Tibial nerve (tissue), 4 donors: ENCODE measurements at regions not wholly inside any gene's neighbourhood (a gene's known extent, or its start where the extent isn't known, plus 50 kb on each side); places are given as distances from the start of the nearest gene placed in this dataset.

Experiments
- DNase-seq, 2 donors: peaks; one replicate each; pipeline ENCODE4 v3.0.0-alpha.2; 2019; ENCODE audit warnings: low spot score in 2 of 2
- H3K27ac ChIP-seq, 4 donors: fragments of 200-600 bp; sonication (generic) in 3 of 4; one replicate each; pipeline ENCODE4 v1.5.1; 2017 to 2019; ENCODE audit warnings: mild to moderate bottlenecking in 1 of 4
- H3K27me3 ChIP-seq, 2 donors: fragments of 200-600 bp; sonication (generic) in 1 of 2; one replicate each; pipeline versions ENCODE4 v1.5.1 to v1.6.0; 2017 to 2019
- H3K36me3 ChIP-seq, 3 donors: fragments of 200-600 bp; sonication (generic); one replicate each; pipeline ENCODE4 v1.5.1; 2018 to 2019
- H3K4me1 ChIP-seq, 4 donors: fragments of 200-600 bp; sonication (generic) in 3 of 4; one replicate each; pipeline ENCODE4 v1.5.1; 2017 to 2019
- H3K4me3 ChIP-seq, 4 donors: fragments of 200-600 bp; sonication (generic) in 3 of 4; one replicate each; pipeline ENCODE4 v1.5.1; 2017 to 2019; ENCODE audit warnings: mild to moderate bottlenecking in 1 of 4, moderate library complexity in 1 of 4
- H3K9me3 ChIP-seq, 4 donors: fragments of 200-600 bp; sonication (generic) in 3 of 4; one replicate each; pipeline ENCODE4 v1.5.1; 2017 to 2019
- CTCF ChIP-seq, 5 experiments: fragments of 200-600 bp in 3 of 5; fragments of 450-650 bp in 2 of 5; sonication (generic) in 3 of 5; IDR thresholded peaks; one replicate each; pipeline ENCODE4 v1.5.1; 2016 to 2019; ENCODE audit warnings: antibody characterized with exemption in 5 of 5, mild to moderate bottlenecking in 3 of 5, moderate library complexity in 2 of 5
- EP300 ChIP-seq, 2 donors: sonication (generic); formaldehyde crosslinking; IDR thresholded peaks; one replicate each; pipeline ENCODE4 v1.6.1; 2017; ENCODE audit warnings: antibody characterized with exemption in 2 of 2, mild to moderate bottlenecking in 1 of 2
- POLR2A ChIP-seq, 2 donors: fragments of 450-650 bp; IDR thresholded peaks; one replicate each; pipeline ENCODE4 v1.6.1; 2017; ENCODE audit warnings: antibody characterized with exemption in 2 of 2, mild to moderate bottlenecking in 2 of 2, moderate library complexity in 2 of 2
- WGBS, 2 donors: methylation state at CpG; one replicate each; pipeline ENCODE4 v1.1.5; 2018; 5-methylcytosine and 5-hydroxymethylcytosine counted together

DNA sequence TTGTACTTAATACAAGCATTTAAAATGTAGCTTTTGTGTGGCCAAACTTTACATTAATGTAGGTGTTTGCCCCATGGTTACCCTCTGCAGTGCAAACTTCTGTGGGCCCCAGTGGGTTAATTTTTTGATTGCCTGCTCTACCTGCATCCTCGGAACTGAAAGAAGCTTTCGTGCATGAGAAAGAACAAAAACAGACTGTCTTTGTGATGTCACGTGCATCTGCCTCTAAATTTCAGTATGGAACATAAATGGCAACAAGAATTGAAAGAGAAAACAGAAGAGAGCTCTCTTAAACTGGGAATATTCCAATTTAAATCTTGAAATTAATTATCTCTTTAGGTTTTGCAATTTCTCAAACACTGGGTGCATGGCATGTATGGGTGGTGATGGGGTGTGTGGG lies 182.4 kb upstream of the LCORL start:
- DNase-seq = no peak
- Histone ChIP-seq H3K9me3 (no peaks in the 10 kb centered on the region), H3K27me3 (no peaks in the 10 kb centered on the region), H3K36me3 (no peaks in the 10 kb centered on the region), H3K27ac (no peak overlapping the region), H3K4me1 (no peaks in the 10 kb centered on the region), H3K4me3 (no peak overlapping the region)
- no peak for TF ChIP-seq POLR2A (IDR thresholded peaks at IDR 0.05)
- TF ChIP-seq CTCF (IDR thresholded peaks at IDR 0.05) = no peak
- no peak for TF ChIP-seq EP300 (IDR thresholded peaks at IDR 0.05)
- 31 to 37% methylated on average over 3 of the region's 3 CpGs for WGBS, 2 donors

GRCh38 chr4:18202486-18202885 lies 180.9 kb upstream of the LCORL start:
- TF ChIP-seq POLR2A (IDR thresholded peaks at IDR 0.05) = no peak
- no peak for TF ChIP-seq CTCF (IDR thresholded peaks at IDR 0.05)
- no peak for TF ChIP-seq EP300 (IDR thresholded peaks at IDR 0.05)
- H3K9me3 ChIP-seq = no peaks in the 10 kb centered on the region
- WGBS, 2 donors = 81 to 84% methylated on average over 7 of the region's 7 CpGs

GRCh38 chr4:18201885-18202284 lies 180.3 kb upstream of the LCORL start:
- Histone ChIP-seq H3K4me1 (no peaks in the 10 kb centered on the region), H3K27me3 (no peaks in the 10 kb centered on the region), H3K4me3 (no peak overlapping the region), H3K9me3 (no peaks in the 10 kb centered on the region), H3K36me3 (no peaks in the 10 kb centered on the region), H3K27ac (no peak overlapping the region)
- DNase-seq = no peak
- TF ChIP-seq CTCF (IDR thresholded peaks at IDR 0.05) (no peak), EP300 (IDR thresholded peaks at IDR 0.05) (no peak), POLR2A (IDR thresholded peaks at IDR 0.05) (no peak)
- WGBS, 2 donors = 85% methylated on average over 3 of the region's 3 CpGs

More at GRCh38 chr4:18202486-18202885, 180.9 kb upstream of the LCORL start:
- no peak for DNase-seq
- no peak overlapping the region for H3K4me3 ChIP-seq
- H3K36me3 ChIP-seq = no peaks in the 10 kb centered on the region
- no peaks in the 10 kb centered on the region for H3K27me3 ChIP-seq
- no peaks in the 10 kb centered on the region for H3K4me1 ChIP-seq
- H3K27ac ChIP-seq = no peak overlapping the region

DNA sequence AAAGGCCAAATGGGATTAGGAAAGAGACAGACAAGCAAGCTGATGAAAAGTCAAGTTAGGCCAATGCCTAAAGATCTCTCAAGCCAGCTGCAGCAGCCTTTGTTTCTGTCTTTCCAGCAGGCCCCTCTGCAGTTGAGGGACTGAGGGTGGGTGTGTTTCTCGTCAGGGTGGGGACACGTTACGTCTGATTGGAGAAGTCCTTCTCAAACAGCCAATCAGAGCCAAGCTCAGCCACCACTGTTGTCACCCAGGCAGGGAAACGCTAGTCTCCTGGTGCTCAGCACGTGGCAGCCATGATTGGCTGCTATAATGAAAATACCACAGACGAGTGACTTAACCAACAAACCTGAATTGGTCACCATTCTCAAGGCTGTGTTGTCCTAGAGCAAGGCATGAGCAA lies 177.1 kb upstream of the LCORL start:
- Histone ChIP-seq H3K4me1 (no peaks in the 10 kb centered on the region), H3K9me3 (no peaks in the 10 kb centered on the region), H3K27me3 (no peaks in the 10 kb centered on the region), H3K4me3 (no peak overlapping the region), H3K36me3 (no peaks in the 10 kb centered on the region), H3K27ac (no peak overlapping the region)
- WGBS, 2 donors = 83 to 93% methylated on average over 6 of the region's 6 CpGs
- TF ChIP-seq EP300 (IDR thresholded peaks at IDR 0.05) (no peak), CTCF (IDR thresholded peaks at IDR 0.05) (no peak), POLR2A (IDR thresholded peaks at IDR 0.05) (no peak)
- DNase-seq = no peak

DNA sequence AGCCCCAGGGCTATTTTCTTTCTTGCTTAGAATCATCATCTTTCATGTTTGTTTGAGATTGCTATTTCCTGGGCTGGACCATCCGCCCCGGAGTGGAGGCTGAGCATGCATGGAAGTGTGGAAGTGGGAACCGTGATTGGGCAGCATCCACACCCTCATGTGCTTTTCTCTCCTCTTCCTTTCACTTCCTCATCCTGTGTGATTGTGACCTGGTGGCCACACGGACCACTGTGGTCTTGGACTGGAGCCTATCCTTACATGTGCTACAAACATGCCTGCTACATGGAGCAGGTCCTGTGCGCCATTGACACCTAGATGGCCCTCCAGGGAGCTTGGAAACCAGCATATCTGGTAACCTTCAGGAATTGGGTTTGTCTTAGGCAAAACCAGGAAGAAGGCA lies 175.9 kb upstream of the LCORL start:
- 67 to 72% methylated on average over 5 of the region's 5 CpGs for WGBS, 2 donors
- H3K27ac ChIP-seq = no peak overlapping the region
- H3K9me3 ChIP-seq = no peaks in the 10 kb centered on the region
- H3K36me3 ChIP-seq = no peaks in the 10 kb centered on the region
- TF ChIP-seq POLR2A (IDR thresholded peaks at IDR 0.05) = no peak
- TF ChIP-seq CTCF (IDR thresholded peaks at IDR 0.05) = no peak
- no peak for TF ChIP-seq EP300 (IDR thresholded peaks at IDR 0.05)
- DNase-seq = no peak
- no peaks in the 10 kb centered on the region for H3K27me3 ChIP-seq
- no peaks in the 10 kb centered on the region for H3K4me1 ChIP-seq
- no peak overlapping the region for H3K4me3 ChIP-seq
